Endometrium (tissue), 2 donors: ENCODE measurements at regions not wholly inside any gene's neighbourhood (a gene's known extent, or its start where the extent isn't known, plus 50 kb on each side); places are given as distances from the start of the nearest gene placed in this dataset.

ENCODE experiments used
- FAIRE-seq: peaks from 2 replicates; lab custom pipeline; 2012; peaks lifted over from hg19 to GRCh38; lab: Jason Lieb, UNC
- donor health status: control.
- donor health status: control.

GRCh38 chr1:193552274-193552673 lies 365.9 kb upstream of the B3GALT2 start:
- no peak for FAIRE-seq

- no peak for FAIRE-seq
Observed at GRCh38 chr1:193549081-193549480, 362.7 kb upstream of the B3GALT2 start.

- FAIRE-seq: no peak
Observed at GRCh38 chr1:193545171-193545570, 358.8 kb upstream of the B3GALT2 start.

GRCh38 chr1:193543259-193543658 lies 356.8 kb upstream of the B3GALT2 start:
- FAIRE-seq: no peak

- FAIRE-seq: no peak
Observed at GRCh38 chr1:193542690-193543089, 356.3 kb upstream of the B3GALT2 start.

GRCh38 chr1:193540511-193540910 lies 354.1 kb upstream of the B3GALT2 start:
- no peak for FAIRE-seq

- no peak for FAIRE-seq
Observed at GRCh38 chr1:193539731-193540459, 353.5 kb upstream of the B3GALT2 start.

- no peak for FAIRE-seq
Observed at GRCh38 chr1:193538680-193539079, 352.3 kb upstream of the B3GALT2 start.

GRCh38 chr1:193538003-193538354 lies 351.6 kb upstream of the B3GALT2 start:
- FAIRE-seq: no peak

GRCh38 chr1:193537266-193538002 lies 351.0 kb upstream of the B3GALT2 start:
- no peak for FAIRE-seq

- FAIRE-seq: no peak
Observed at GRCh38 chr1:193533853-193534252, 347.4 kb upstream of the B3GALT2 start.

GRCh38 chr1:193525917-193526710 lies 339.7 kb upstream of the B3GALT2 start:
- FAIRE-seq: no peak

GRCh38 chr1:193525411-193525810 lies 339.0 kb upstream of the B3GALT2 start:
- FAIRE-seq: no peak

- FAIRE-seq: no peak
Observed at GRCh38 chr1:193524616-193525015, 338.2 kb upstream of the B3GALT2 start.

- FAIRE-seq: no peak
Observed at GRCh38 chr1:193524021-193524420, 337.6 kb upstream of the B3GALT2 start.

- FAIRE-seq: no peak
Observed at GRCh38 chr1:193520472-193520871, 334.1 kb upstream of the B3GALT2 start.

- no peak for FAIRE-seq
Observed at GRCh38 chr1:193519922-193520321, 333.5 kb upstream of the B3GALT2 start.

- FAIRE-seq: no peak
Observed at GRCh38 chr1:193516755-193517388, 330.5 kb upstream of the B3GALT2 start.

- FAIRE-seq: no peak
Observed at GRCh38 chr1:193514397-193514796, 328.0 kb upstream of the B3GALT2 start.

- no peak for FAIRE-seq
Observed at GRCh38 chr1:193513032-193513431, 326.6 kb upstream of the B3GALT2 start.

- FAIRE-seq: no peak
Observed at GRCh38 chr1:193504920-193505319, 318.5 kb upstream of the B3GALT2 start.

GRCh38 chr1:193498088-193498655 lies 311.8 kb upstream of the B3GALT2 start:
- FAIRE-seq: no peak
